H9 (cell line): ENCODE measurements at regions not wholly inside any gene's neighbourhood (a gene's known extent, or its start where the extent isn't known, plus 50 kb on each side); places are given as distances from the start of the nearest gene placed in this dataset.

Experiments used
- DNase-seq: peaks from one replicate; pipeline ENCODE4 v3.0.0-alpha.2; 2017
- H2AFZ ChIP-seq: one replicate; pipeline ENCODE4 v1.6.1; 2013; ENCODE audit warnings: mild to moderate bottlenecking, low read length, control low read depth, moderate library complexity
- H2AK5ac ChIP-seq: 2 replicates; pipeline ENCODE4 v1.6.1; 2013; ENCODE audit warnings: low read length, control low read depth, mixed read lengths; ENCODE audit not compliant: insufficient read length
- H2BK120ac ChIP-seq: one replicate; pipeline ENCODE4 v1.6.1; 2013; ENCODE audit warnings: low read depth, mild to moderate bottlenecking, low read length, control low read depth, inconsistent platforms; ENCODE audit not compliant: poor library complexity, severe bottlenecking
- H2BK12ac ChIP-seq: 2 replicates; pipeline ENCODE4 v1.6.1; 2013; ENCODE audit warnings: low read length, control low read depth, mixed read lengths, low read depth; ENCODE audit not compliant: insufficient read length
- H2BK15ac ChIP-seq: 2 replicates; pipeline ENCODE4 v1.6.1; 2013; ENCODE audit warnings: low read depth, low read length, control low read depth
- H2BK20ac ChIP-seq: one replicate; pipeline ENCODE4 v1.6.1; 2013; ENCODE audit warnings: low read depth, mild to moderate bottlenecking, low read length, control low read depth, inconsistent platforms; ENCODE audit not compliant: poor library complexity, severe bottlenecking
- H2BK5ac ChIP-seq: 2 replicates; pipeline ENCODE4 v1.6.1; 2013; ENCODE audit warnings: low read length, control low read depth, mixed read lengths; ENCODE audit not compliant: insufficient read length
- H3K14ac ChIP-seq: 2 replicates; pipeline ENCODE4 v1.6.1; 2013; ENCODE audit warnings: low read length, control low read depth; ENCODE audit not compliant: insufficient read depth
- H3K18ac ChIP-seq: 2 replicates; pipeline ENCODE4 v1.6.1; 2013; ENCODE audit warnings: low read depth, mild to moderate bottlenecking, mixed read lengths, low read length, control low read depth; ENCODE audit not compliant: insufficient read length
- H3K23ac ChIP-seq: 2 replicates; pipeline ENCODE4 v1.6.1; 2013; ENCODE audit warnings: low read length, control low read depth, mixed read lengths, low read depth; ENCODE audit not compliant: insufficient read length
- H3K23me2 ChIP-seq: 2 replicates; pipeline ENCODE4 v1.6.1; 2013; ENCODE audit warnings: low read depth, mild to moderate bottlenecking, mixed read lengths, low read length, control low read depth; ENCODE audit not compliant: insufficient read length, poor library complexity, severe bottlenecking
- H3K27ac ChIP-seq: 2 replicates; pipeline ENCODE4 v1.5.1; 2013; ENCODE audit warnings: low read length, control low read depth, mixed read lengths, low read depth; ENCODE audit not compliant: insufficient read length
- H3K27me3 ChIP-seq: 2 replicates; pipeline ENCODE4 v1.6.1; 2013; ENCODE audit warnings: low read length, control low read depth, inconsistent platforms; ENCODE audit not compliant: insufficient read depth
- H3K4ac ChIP-seq: 2 replicates; pipeline ENCODE4 v1.6.1; 2013; ENCODE audit warnings: low read depth, mild to moderate bottlenecking, control low read depth, inconsistent platforms, low read length, moderate library complexity
- H3K4me1 ChIP-seq: 2 replicates; pipeline ENCODE4 v1.6.1; 2013; ENCODE audit warnings: low read length, control low read depth, inconsistent platforms; ENCODE audit not compliant: insufficient read depth
- H3K4me2 ChIP-seq: 2 replicates; pipeline ENCODE4 v1.6.1; 2013; ENCODE audit warnings: low read length, control low read depth, mixed read lengths; ENCODE audit not compliant: insufficient read length, insufficient read depth
- H3K56ac ChIP-seq: 2 replicates; pipeline ENCODE4 v1.6.1; 2013; ENCODE audit warnings: low read depth, mild to moderate bottlenecking, mixed read lengths, low read length, control low read depth; ENCODE audit not compliant: insufficient read length
- H3K79me1 ChIP-seq: 2 replicates; pipeline ENCODE4 v1.6.1; 2013; ENCODE audit warnings: low read depth, mild to moderate bottlenecking, moderate library complexity, low read length, control low read depth, inconsistent platforms; ENCODE audit not compliant: insufficient read depth, poor library complexity, severe bottlenecking
- H3K79me2 ChIP-seq: 2 replicates; pipeline ENCODE4 v1.6.1; 2013; ENCODE audit warnings: low read length, control low read depth, inconsistent platforms; ENCODE audit not compliant: insufficient read depth
- H3K9ac ChIP-seq: 2 replicates; pipeline ENCODE4 v1.6.1; 2013; ENCODE audit warnings: low read length, control low read depth, mixed read lengths; ENCODE audit not compliant: insufficient read length; ENCODE audit errors: extremely low read depth
- H3K9me3 ChIP-seq: one replicate; pipeline ENCODE4 v1.6.1; 2013; ENCODE audit warnings: low read depth, low read length, inconsistent platforms; ENCODE audit not compliant: control insufficient read depth
- H3T11ph ChIP-seq: one replicate; pipeline ENCODE4 v1.6.1; 2013; ENCODE audit warnings: mild to moderate bottlenecking, low read length, control low read depth, inconsistent platforms
- H4K20me1 ChIP-seq: one replicate; pipeline ENCODE4 v1.6.1; 2013; ENCODE audit not compliant: control insufficient read depth, insufficient read length, insufficient read depth
- H4K5ac ChIP-seq: 2 replicates; pipeline ENCODE4 v1.6.1; 2013; ENCODE audit warnings: low read depth, mild to moderate bottlenecking, mixed read lengths, low read length, control low read depth; ENCODE audit not compliant: insufficient read length
- H4K8ac ChIP-seq: replicated peaks from 2 replicates; pipeline ENCODE4 v1.6.1; 2013; ENCODE audit warnings: low read length, control low read depth, mixed read lengths, low read depth; ENCODE audit not compliant: insufficient read length
- H4K91ac ChIP-seq: 2 replicates; pipeline ENCODE4 v1.6.1; 2013; ENCODE audit warnings: low read depth, mild to moderate bottlenecking, moderate library complexity, mixed read lengths, low read length, control low read depth; ENCODE audit not compliant: insufficient read length
- H3K27ac Mint-ChIP-seq, 3 experiments: 2 replicates in 2 of 3; 3 replicates in 1 of 3; pipeline ENCODE4 v1.8.0; 2020 to 2021; ENCODE audit warnings: mixed read lengths in 3 of 3, mild to moderate bottlenecking in 1 of 3, moderate library complexity in 1 of 3
- H3K27me3 Mint-ChIP-seq: 2 replicates; pipeline ENCODE4 v1.8.0; 2021; ENCODE audit warnings: low read depth, mild to moderate bottlenecking, moderate library complexity, mixed read lengths
- H3K36me3 Mint-ChIP-seq, 3 experiments: 2 replicates in 2 of 3; 3 replicates in 1 of 3; pipeline ENCODE4 v1.8.0; 2020 to 2021; ENCODE audit warnings: low read depth in 3 of 3, mixed read lengths in 3 of 3; ENCODE audit not compliant: insufficient read depth in 1 of 3
- H3K4me1 Mint-ChIP-seq, 2 experiments: 2 replicates each; pipeline ENCODE4 v1.8.0; 2020; ENCODE audit warnings: mixed read lengths in 2 of 2
- H3K4me3 Mint-ChIP-seq, 2 experiments: 2 replicates in 1 of 2; 3 replicates in 1 of 2; pipeline ENCODE4 v1.8.0; 2020 to 2021; ENCODE audit warnings: mild to moderate bottlenecking in 2 of 2, mixed read lengths in 2 of 2, moderate library complexity in 1 of 2
- H3K9me3 Mint-ChIP-seq, 2 experiments: 2 replicates in 1 of 2; 3 replicates in 1 of 2; pipeline ENCODE4 v1.8.0; 2020; ENCODE audit warnings: mild to moderate bottlenecking in 2 of 2, mixed read lengths in 2 of 2, moderate library complexity in 1 of 2
- WGBS: extraction: QIAGEN DNeasy Blood & Tissue Kit; methylation state at CpG from one replicate; pipeline ENCODE4 v1.1.7; 2013; ENCODE audit warnings: missing lambda C conversion rate, low lambda C conversion rate, mixed read lengths; ENCODE audit not compliant: insufficient read length; ENCODE audit errors: extremely low coverage; 5-methylcytosine and 5-hydroxymethylcytosine counted together
- TF ChIP-seq, protein P1 (sequence below): fragments of 200-600 bp; sonication (generic); conservative IDR thresholded peaks from 3 replicates; pipeline ENCODE4 v1.8.0; 2021; ENCODE audit warnings: antibody characterized with exemption, mild to moderate bottlenecking

GRCh38 chr10:64096941-64097340 lies 575.7 kb downstream of the REEP3 start:
- Mint-ChIP-seq H3K9me3 (no peaks in the 10 kb centered on the region; a peak in 1 of 5 replicates), H3K4me3 (no peak overlapping the region), H3K27me3 (peaks cover 2% of the 10 kb centered on the region; the same call in 1 of the 2 replicates), H3K4me1 (peaks cover 2 to 3% of the 10 kb centered on the region in 2 experiments; a peak in 1 of 4 replicates), H3K36me3 (no peaks in the 10 kb centered on the region), H3K27ac (no peak overlapping the region)
- Histone ChIP-seq H2AFZ (no peak overlapping the region), H3K27ac (no peak overlapping the region), H3K56ac (no peak overlapping the region), H3K4me1 (no peaks in the 10 kb centered on the region), H4K20me1 (no peaks in the 10 kb centered on the region), H3K4ac (no peak overlapping the region), H3K18ac (no peak overlapping the region), H4K5ac (no peak overlapping the region), H3K14ac (no peak overlapping the region), H4K8ac (no peak overlapping the region), H3K23ac (no peak overlapping the region), H2BK5ac (no peak overlapping the region), H3K4me2 (no peak overlapping the region), H3K79me1 (no peaks in the 10 kb centered on the region), H3K9ac (no peak overlapping the region), H4K91ac (no peak overlapping the region), H2AK5ac (no peak overlapping the region), H2BK20ac (no peak overlapping the region), H2BK120ac (no peak overlapping the region), H2BK15ac (no peak overlapping the region), H3K27me3 (no peaks in the 10 kb centered on the region), H3T11ph (no peak overlapping the region), H2BK12ac (no peak overlapping the region), H3K9me3 (no peaks in the 10 kb centered on the region), H3K23me2 (no peaks in the 10 kb centered on the region), H3K79me2 (no peaks in the 10 kb centered on the region)
- DNase-seq = no peak
- TF ChIP-seq, protein P1, sequence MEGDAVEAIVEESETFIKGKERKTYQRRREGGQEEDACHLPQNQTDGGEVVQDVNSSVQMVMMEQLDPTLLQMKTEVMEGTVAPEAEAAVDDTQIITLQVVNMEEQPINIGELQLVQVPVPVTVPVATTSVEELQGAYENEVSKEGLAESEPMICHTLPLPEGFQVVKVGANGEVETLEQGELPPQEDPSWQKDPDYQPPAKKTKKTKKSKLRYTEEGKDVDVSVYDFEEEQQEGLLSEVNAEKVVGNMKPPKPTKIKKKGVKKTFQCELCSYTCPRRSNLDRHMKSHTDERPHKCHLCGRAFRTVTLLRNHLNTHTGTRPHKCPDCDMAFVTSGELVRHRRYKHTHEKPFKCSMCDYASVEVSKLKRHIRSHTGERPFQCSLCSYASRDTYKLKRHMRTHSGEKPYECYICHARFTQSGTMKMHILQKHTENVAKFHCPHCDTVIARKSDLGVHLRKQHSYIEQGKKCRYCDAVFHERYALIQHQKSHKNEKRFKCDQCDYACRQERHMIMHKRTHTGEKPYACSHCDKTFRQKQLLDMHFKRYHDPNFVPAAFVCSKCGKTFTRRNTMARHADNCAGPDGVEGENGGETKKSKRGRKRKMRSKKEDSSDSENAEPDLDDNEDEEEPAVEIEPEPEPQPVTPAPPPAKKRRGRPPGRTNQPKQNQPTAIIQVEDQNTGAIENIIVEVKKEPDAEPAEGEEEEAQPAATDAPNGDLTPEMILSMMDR = no peak
- WGBS = no CpG with 5 or more reads among the region's 4 CpGs
